Eye (tissue), 1 donor: ENCODE measurements at regions not wholly inside any gene's neighbourhood (a gene's known extent, or its start where the extent isn't known, plus 50 kb on each side); places are given as distances from the start of the nearest gene placed in this dataset.

Experiments used
- DNase-seq: peaks from one replicate; pipeline ENCODE4 v3.0.0-alpha.2; 2015

DNA sequence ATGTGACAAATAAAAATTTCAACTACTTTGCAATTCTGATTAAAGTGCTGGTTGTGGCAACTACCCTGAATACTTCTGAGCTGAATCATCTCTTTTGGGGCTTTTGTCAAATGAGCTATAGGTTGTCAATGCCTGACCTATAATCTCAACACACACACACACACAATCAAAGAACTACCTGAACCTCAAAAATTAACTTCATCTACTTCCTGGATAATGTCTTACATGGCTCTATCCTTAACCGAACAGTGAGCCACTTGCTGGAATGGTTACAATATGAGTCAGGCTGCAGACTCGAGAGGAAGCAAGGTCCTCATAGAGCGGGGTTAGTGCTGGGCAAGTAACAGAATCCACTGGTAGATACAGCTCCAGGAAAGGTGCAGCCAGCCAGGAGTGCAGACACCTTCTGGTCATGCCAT, 70.6 kb upstream of the DST start:
- DNase-seq = no peak

DNA sequence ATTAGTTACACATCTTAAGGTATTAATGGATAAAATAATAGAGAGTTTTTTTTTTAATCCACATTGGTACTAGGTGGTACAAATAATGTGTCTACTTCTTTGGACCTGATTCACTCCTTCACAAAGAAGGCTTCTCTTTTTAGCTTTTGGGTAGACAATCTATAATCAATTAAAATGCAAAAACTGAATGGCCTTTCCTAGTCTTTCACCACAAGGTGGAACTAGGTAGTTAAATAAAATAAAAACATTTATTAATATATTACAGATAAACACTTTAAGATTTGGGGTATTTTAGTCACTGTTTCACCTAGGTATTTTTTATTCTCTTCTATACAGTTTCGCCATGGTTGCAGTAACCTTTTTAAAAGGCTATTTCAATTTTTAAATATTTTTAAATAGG, 68.3 kb upstream of the DST start:
- no peak for DNase-seq

DNA sequence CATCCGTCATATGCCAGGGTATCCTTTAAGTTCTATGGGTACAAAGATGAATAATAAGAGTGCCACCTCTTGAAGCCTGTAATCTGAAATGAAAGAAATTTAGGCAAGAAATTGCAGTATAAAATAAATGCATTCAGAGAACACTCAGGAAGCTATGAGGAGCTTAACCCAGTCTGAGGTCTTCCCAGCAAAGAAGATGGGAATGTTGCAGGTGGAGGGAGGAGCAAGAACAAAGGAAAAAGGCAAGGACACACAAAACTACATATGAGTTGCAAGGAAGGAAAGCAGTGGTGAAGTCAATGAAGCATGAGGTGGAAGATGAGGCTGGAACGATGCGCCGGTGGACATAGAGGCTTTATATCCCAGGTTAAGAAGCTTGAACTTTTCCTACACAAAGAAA, 67.0 kb upstream of the DST start:
- peak; percentile 34 for DNase-seq

DNA sequence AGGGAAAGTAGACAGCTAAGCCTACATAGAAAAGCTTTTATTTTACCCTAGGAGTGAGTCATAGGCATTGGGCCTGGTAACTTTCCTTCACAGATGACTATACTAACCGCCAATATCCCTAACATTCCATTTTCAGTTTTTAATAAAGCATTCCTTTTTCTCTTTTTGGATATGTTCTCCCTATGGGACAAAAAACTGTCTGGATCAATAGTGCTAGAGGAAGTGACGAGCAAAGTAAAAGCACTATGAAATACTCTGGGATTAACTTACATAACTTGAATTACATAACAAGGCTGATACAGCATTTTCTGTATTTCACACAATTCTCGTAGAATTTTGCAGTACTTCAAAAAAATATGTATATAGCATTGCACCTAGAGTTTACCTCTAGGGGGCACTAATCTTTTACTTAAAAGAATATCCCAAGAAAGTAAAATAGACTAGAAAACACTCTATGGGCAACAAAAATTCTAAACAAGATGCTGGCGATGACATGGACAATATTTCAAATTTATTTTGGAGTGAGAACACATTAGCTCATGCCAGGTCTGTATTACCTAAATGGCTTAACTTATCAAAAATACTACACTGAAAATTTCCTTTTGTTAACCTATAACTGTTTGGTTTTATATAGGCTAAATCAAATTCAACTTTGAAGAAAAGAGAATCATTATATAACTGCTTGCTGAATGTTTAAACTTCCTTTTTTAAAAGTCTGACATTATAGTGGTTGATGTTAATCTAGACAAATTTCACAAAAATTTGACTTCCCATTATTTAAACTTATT, 66.3 kb upstream of the DST start:
- DNase-seq = peak; percentile 68

DNA sequence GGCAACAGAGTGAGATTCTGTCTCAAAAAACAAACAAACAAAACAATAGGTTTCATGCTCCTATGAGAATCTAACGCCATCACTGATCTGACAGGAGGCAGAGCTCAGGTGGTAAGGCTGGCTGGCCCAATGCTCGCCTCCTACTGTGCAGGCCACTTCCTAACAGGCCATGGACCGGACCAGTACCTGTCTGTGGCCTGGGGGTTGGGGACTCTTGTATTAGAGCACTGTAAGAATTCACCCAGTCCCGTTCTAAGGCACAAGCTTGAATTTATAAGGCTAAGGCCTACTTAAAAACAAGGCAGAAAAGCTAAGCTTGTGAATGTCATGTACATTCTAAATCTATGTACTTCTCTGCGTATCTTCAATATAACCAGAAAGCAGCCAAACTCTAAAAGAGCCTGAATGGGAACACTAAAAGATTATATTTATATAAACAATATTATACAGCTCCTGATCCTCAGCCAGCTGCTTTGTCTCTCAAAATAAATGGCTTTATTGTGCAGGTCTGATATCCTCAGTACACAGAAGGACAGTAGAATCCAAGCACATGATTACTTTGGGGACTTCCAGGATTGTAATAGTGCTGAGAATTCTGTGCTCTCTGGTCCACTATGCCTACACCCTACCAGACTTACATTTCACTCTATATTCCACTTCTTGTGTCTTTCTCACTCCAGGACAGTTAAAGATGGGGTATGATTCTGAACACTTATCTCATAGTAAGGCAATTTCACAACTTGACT, 64.5 kb upstream of the DST start:
- DNase-seq = no peak

DNA sequence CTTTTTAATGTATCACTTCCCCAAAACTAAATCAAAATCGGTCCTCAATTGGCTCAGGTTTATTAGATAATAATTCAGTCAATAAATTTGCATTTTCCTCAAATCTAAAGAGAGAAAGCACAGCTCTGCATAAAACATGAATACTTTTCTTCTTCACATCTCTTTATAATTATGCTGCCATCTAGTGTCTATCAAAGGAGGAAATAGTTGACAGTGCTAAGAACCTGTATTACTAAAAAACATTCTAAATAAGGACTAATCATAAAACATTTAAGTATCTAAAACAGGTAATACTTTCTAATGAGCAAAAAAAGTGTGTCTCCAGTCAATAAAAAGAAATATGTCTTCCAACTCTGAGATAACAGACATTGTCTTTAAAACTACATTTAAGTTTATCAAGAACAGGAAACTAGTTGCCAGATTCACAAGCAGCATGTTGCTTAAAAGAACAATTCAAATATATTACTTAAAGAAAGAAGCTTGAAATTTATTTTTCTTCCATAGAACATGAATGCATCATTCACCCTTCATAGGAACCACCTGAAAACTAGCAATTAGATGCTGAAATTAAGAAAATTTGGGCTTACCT, 56.5 kb upstream of the DST start:
- DNase-seq = peak; percentile 34

DNA sequence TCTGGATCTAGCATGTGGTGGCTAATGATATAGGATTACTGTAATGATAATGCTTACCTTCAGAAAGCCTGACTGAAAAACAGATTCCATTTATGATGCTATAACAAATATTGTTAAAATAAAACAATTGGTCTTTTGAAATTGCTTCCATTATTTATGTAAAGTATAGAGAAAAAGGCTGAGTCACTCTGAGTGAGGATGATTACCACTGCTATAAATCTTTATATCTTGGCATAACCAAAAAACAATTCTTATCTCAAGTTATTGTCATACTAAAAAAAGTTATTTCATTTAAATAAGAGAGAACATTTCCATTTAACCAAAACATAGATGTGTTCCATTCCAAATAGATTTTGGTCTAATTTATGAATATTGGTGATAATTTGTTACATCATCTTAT, 53.0 kb upstream of the DST start:
- DNase-seq = no peak

DNA sequence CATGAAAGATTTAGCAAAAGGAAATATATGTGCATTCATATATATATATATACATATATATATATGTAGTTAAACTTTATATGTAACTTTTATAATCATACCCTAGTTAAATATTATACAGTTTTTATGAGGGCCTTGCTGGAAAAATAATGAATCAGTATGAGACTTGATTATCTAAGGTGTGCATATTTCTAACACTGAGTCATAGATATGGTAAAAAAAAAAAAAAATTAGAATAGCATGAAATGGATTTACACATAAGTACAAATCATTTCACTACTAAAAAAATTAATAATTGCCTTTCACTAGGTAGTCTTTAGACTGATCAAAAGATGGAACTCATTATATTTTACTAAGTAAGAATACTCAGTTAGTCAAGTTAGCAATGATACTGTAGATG, 51.3 kb upstream of the DST start:
- DNase-seq = no peak

DNA sequence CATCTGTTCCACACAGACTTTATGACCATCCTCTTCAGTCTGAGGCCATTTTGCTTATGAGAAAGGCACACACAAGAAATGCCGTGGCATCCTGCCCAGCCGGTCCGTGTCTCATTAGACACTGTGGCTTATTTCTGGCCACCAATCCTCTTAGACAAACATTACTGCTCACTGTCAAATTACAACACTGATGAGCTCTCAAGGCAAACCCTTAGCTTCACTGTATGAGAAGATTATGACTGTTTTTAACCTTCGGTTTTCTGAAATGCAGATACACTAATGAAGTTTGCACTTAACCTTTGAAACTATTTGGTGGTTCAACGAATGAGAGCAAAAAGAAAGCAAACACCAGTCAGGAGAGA, 50.5 kb upstream of the DST start:
- peak; percentile 50 for DNase-seq

DNA sequence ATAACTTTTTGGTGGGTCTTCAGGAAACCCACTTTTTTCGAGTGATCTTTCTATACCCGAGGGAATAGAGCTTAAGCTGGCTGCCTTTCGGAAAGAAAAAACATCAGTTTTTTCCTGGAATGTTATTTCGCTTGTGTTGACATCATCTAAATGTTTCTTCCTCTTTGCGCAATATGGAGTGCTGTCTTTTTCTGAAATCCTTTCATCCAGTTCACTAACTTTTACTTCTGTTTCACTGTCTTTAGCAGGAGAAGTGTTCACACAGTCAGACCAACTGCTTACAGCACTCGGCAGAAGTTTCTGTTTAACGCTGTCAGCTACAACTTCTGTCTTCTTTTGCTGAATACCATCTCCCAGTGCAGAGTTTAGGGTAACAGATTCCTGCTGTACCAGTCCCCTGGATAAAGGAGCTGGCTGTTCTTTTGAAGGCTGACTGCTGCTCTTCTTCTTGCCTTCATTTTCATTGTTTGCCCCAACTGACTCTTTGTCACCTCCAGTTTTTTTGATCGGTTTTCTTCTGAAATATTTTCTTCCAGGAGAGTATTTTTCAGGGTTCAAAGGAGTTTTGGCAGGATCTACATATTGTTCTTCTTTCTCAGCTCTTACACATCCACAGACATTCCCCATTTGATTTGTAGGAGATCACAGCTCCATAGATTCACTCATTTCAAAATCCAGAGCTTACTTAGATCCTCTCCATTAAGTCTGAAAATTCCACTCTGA, 50.0 kb upstream of the DST start:
- DNase-seq = peak; percentile 9
